ENCODE measurements at regions not wholly inside any gene's neighbourhood (a gene's known extent, or its start where the extent isn't known, plus 50 kb on each side); places are given as distances from the start of the nearest gene placed in this dataset.

GRCh38 chr16:85319984-85320440, 207.7 kb upstream of the CIBAR2 start:
- H3K4me3 ChIP-seq (ENCODE audit: low read length), result no peak overlapping the region
- H3K9me2 ChIP-seq (replicated peaks; ENCODE audit: control insufficient read depth, low read length), result no peaks in the 10 kb centered on the region
- no peak overlapping the region for H3K27ac ChIP-seq (ENCODE audit: low read depth, low read length)
- H3K9me3 ChIP-seq (ENCODE audit: control insufficient read depth, insufficient read depth, low read length), result no peaks in the 10 kb centered on the region
- no peaks in the 10 kb centered on the region for H4K20me1 ChIP-seq (ENCODE audit: control insufficient read depth, insufficient read depth, low read depth, low read length)
- H3K36me3 ChIP-seq (ENCODE audit: control insufficient read depth, low read length), result no peaks in the 10 kb centered on the region
- TF ChIP-seq, protein P1, sequence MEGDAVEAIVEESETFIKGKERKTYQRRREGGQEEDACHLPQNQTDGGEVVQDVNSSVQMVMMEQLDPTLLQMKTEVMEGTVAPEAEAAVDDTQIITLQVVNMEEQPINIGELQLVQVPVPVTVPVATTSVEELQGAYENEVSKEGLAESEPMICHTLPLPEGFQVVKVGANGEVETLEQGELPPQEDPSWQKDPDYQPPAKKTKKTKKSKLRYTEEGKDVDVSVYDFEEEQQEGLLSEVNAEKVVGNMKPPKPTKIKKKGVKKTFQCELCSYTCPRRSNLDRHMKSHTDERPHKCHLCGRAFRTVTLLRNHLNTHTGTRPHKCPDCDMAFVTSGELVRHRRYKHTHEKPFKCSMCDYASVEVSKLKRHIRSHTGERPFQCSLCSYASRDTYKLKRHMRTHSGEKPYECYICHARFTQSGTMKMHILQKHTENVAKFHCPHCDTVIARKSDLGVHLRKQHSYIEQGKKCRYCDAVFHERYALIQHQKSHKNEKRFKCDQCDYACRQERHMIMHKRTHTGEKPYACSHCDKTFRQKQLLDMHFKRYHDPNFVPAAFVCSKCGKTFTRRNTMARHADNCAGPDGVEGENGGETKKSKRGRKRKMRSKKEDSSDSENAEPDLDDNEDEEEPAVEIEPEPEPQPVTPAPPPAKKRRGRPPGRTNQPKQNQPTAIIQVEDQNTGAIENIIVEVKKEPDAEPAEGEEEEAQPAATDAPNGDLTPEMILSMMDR (IDR thresholded peaks at IDR 0.05; ENCODE audit: low read depth, low read length, poor library complexity, severe bottlenecking), result no peak
- no peak for TF ChIP-seq EZH2phosphoT487 (IDR thresholded peaks at IDR 0.05; ENCODE audit: borderline replicate concordance, low read length)
- H3K4me2 ChIP-seq (ENCODE audit: low read length), result no peak overlapping the region
- no peaks in the 10 kb centered on the region for H3K79me2 ChIP-seq (ENCODE audit: control insufficient read depth, low read length)
- no peaks in the 10 kb centered on the region for H3F3A ChIP-seq (ENCODE audit: control insufficient read depth, insufficient read depth)
- no peaks in the 10 kb centered on the region for H3K27me3 ChIP-seq (ENCODE audit: control insufficient read depth, low read length)
- H3K4me1 ChIP-seq (ENCODE audit: control insufficient read depth, low read length), result peaks cover 4% of the 10 kb centered on the region; the same call in 1 of the 2 replicates

- H3K4me1 ChIP-seq (ENCODE audit: control insufficient read depth, low read length), result peaks cover 4% of the 10 kb centered on the region; the same call in 1 of the 2 replicates
- no peaks in the 10 kb centered on the region for H3K9me2 ChIP-seq (replicated peaks; ENCODE audit: control insufficient read depth, low read length)
- H3K9me3 ChIP-seq (ENCODE audit: control insufficient read depth, insufficient read depth, low read length), result no peaks in the 10 kb centered on the region
- H3K4me2 ChIP-seq (ENCODE audit: low read length), result no peak overlapping the region
- H3K79me2 ChIP-seq (ENCODE audit: control insufficient read depth, low read length), result no peaks in the 10 kb centered on the region
- no peak overlapping the region for H3K27ac ChIP-seq (ENCODE audit: low read depth, low read length)
- H3K36me3 ChIP-seq (ENCODE audit: control insufficient read depth, low read length), result no peaks in the 10 kb centered on the region
- H3K4me3 ChIP-seq (ENCODE audit: low read length), result no peak overlapping the region
- TF ChIP-seq, protein P1 (IDR thresholded peaks at IDR 0.05; ENCODE audit: low read depth, low read length, poor library complexity, severe bottlenecking), result no peak
- TF ChIP-seq EZH2phosphoT487 (IDR thresholded peaks at IDR 0.05; ENCODE audit: borderline replicate concordance, low read length), result no peak
- H3K27me3 ChIP-seq (ENCODE audit: control insufficient read depth, low read length), result no peaks in the 10 kb centered on the region
- no peaks in the 10 kb centered on the region for H3F3A ChIP-seq (ENCODE audit: control insufficient read depth, insufficient read depth)
- H4K20me1 ChIP-seq (ENCODE audit: control insufficient read depth, insufficient read depth, low read depth, low read length), result no peaks in the 10 kb centered on the region
Measured at GRCh38 chr16:85320677-85321385, 208.6 kb upstream of the CIBAR2 start.

GRCh38 chr16:85321509-85322271, 209.4 kb upstream of the CIBAR2 start:
- Histone ChIP-seq H3F3A (ENCODE audit: control insufficient read depth, insufficient read depth) (peaks cover 6% of the 10 kb centered on the region; the same call in 1 of the 2 replicates), H3K9me2 (replicated peaks; ENCODE audit: control insufficient read depth, low read length) (no peaks in the 10 kb centered on the region), H3K79me2 (ENCODE audit: control insufficient read depth, low read length) (no peaks in the 10 kb centered on the region), H3K4me2 (ENCODE audit: low read length) (no peak overlapping the region), H3K4me3 (ENCODE audit: low read length) (no peak overlapping the region), H3K27me3 (ENCODE audit: control insufficient read depth, low read length) (no peaks in the 10 kb centered on the region), H3K27ac (ENCODE audit: low read depth, low read length) (no peak overlapping the region), H4K20me1 (ENCODE audit: control insufficient read depth, insufficient read depth, low read depth, low read length) (no peaks in the 10 kb centered on the region), H3K4me1 (ENCODE audit: control insufficient read depth, low read length) (peaks cover 8% of the 10 kb centered on the region), H3K9me3 (ENCODE audit: control insufficient read depth, insufficient read depth, low read length) (no peaks in the 10 kb centered on the region), H3K36me3 (ENCODE audit: control insufficient read depth, low read length) (no peaks in the 10 kb centered on the region)
- TF ChIP-seq, protein P1 (IDR thresholded peaks at IDR 0.05; ENCODE audit: low read depth, low read length, poor library complexity, severe bottlenecking), result no peak
- TF ChIP-seq EZH2phosphoT487 (IDR thresholded peaks at IDR 0.05; ENCODE audit: borderline replicate concordance, low read length), result no peak
